ENCODE measurements at regions not wholly inside any gene's neighbourhood (a gene's known extent, or its start where the extent isn't known, plus 50 kb on each side); places are given as distances from the start of the nearest gene placed in this dataset.

- TF ChIP-seq POLR2A (IDR thresholded peaks at IDR 0.05) (no peak), CTCF (IDR thresholded peaks at IDR 0.05 in 4 of 5, conservative IDR thresholded peaks at IDR 0.05 in 1 of 5) (no peak)
Measured at GRCh38 chr2:129381789-129382188, 597.7 kb upstream of the RAB6C start.
